Kidney (tissue), 13 donors: ENCODE measurements at regions not wholly inside any gene's neighbourhood (a gene's known extent, or its start where the extent isn't known, plus 50 kb on each side); places are given as distances from the start of the nearest gene placed in this dataset.

Experiments
- DNase-seq, 5 donors: peaks; one replicate each; pipeline ENCODE4 v3.0.0-alpha.2; 2013 to 2020
- FAIRE-seq: peaks from 2 replicates; lab custom pipeline; 2012; peaks lifted over from hg19 to GRCh38; lab: Jason Lieb, UNC
- H3K27ac ChIP-seq, 2 donors: one replicate each; pipeline ENCODE4 v1.7.0; 2013; ENCODE audit warnings: low read depth in 2 of 2, low read length in 2 of 2, inconsistent platforms in 1 of 2
- H3K27me3 ChIP-seq: one replicate; pipeline ENCODE4 v1.7.1; 2013; ENCODE audit warnings: low read length, inconsistent platforms; ENCODE audit not compliant: control insufficient read depth, insufficient read depth
- H3K36me3 ChIP-seq, 3 donors: one replicate each; pipeline versions ENCODE4 v1.7.0 to v1.7.1; 2013; ENCODE audit warnings: low read length in 3 of 3, control low read depth in 1 of 3, inconsistent platforms in 1 of 3; ENCODE audit not compliant: insufficient read depth in 3 of 3, control insufficient read depth in 2 of 3
- H3K4me1 ChIP-seq, 3 donors: one replicate each; pipeline versions ENCODE4 v1.7.0 to v1.7.1; 2013; ENCODE audit warnings: low read length in 3 of 3, inconsistent platforms in 1 of 3, low read depth in 1 of 3; ENCODE audit not compliant: control insufficient read depth in 2 of 3, insufficient read depth in 2 of 3
- H3K4me3 ChIP-seq, 3 donors: one replicate each; pipeline versions ENCODE4 v1.7.0 to v1.8.1; 2013; ENCODE audit warnings: low read length in 3 of 3, control low read depth in 1 of 3, inconsistent platforms in 1 of 3
- H3K9ac ChIP-seq, 3 donors: one replicate each; pipeline versions ENCODE4 v1.7.0 to v1.7.1; 2013; ENCODE audit warnings: low read length in 3 of 3, control low read depth in 1 of 3, inconsistent platforms in 1 of 3
- H3K9me3 ChIP-seq, 3 donors: one replicate each; pipeline versions ENCODE4 v1.7.0 to v1.7.1; 2013; ENCODE audit warnings: low read length in 3 of 3, control low read depth in 1 of 3, inconsistent platforms in 1 of 3; ENCODE audit not compliant: control insufficient read depth in 2 of 3, insufficient read depth in 1 of 3
- intact Hi-C: fragments of 100-400 bp; cut with DNase I; formaldehyde crosslinking; loops from one replicate; pipeline ENCODE4 v1.11.1; 2022
- TF ChIP-seq, protein P1 (sequence below): IDR thresholded peaks from 3 replicates; pipeline ENCODE4 v1.5.1; 2012; ENCODE audit warnings: mild to moderate bottlenecking, moderate library complexity, borderline replicate concordance; ENCODE audit not compliant: insufficient read depth; ENCODE audit errors: extremely low read depth
- donor health status: control.
- donor health status: control.
- donor health status: control.
- donor health status: control.
- donor health status: control.
- donor health status: DM: yes; HTN: yes; CAD: no.
- donor health status: Normal renal cell carcinoma (clear cell type).

DNA sequence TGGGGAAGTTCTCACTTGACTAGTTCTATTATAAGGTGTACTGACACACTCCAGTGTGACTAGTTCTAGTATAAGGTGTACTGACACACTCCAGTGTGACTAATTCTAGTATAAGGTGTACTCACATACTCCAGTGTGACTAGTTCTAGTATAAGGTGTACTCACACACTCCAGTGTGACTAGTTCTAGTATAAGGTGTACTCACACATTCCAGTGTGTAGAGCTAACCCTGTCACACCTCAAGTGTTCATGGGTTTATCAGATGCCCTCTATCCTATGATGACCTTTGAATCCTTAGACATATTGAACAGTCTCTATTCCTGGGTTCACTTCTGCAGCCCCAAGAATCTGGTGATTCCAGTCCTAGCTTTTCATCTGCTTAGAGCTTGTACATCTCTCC lies 54.6 kb upstream of the MYO16 start:
- intact Hi-C loops = no loop called here
- Histone ChIP-seq H3K4me1 (no peaks in the 10 kb centered on the region), H3K27me3 (no peaks in the 10 kb centered on the region), H3K27ac (no peak overlapping the region), H3K4me3 (no peak overlapping the region), H3K9me3 (no peaks in the 10 kb centered on the region), H3K36me3 (no peaks in the 10 kb centered on the region), H3K9ac (no peak overlapping the region)
- DNase-seq (no peak), FAIRE-seq (no peak)
- TF ChIP-seq, protein P1, sequence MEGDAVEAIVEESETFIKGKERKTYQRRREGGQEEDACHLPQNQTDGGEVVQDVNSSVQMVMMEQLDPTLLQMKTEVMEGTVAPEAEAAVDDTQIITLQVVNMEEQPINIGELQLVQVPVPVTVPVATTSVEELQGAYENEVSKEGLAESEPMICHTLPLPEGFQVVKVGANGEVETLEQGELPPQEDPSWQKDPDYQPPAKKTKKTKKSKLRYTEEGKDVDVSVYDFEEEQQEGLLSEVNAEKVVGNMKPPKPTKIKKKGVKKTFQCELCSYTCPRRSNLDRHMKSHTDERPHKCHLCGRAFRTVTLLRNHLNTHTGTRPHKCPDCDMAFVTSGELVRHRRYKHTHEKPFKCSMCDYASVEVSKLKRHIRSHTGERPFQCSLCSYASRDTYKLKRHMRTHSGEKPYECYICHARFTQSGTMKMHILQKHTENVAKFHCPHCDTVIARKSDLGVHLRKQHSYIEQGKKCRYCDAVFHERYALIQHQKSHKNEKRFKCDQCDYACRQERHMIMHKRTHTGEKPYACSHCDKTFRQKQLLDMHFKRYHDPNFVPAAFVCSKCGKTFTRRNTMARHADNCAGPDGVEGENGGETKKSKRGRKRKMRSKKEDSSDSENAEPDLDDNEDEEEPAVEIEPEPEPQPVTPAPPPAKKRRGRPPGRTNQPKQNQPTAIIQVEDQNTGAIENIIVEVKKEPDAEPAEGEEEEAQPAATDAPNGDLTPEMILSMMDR = no peak

DNA sequence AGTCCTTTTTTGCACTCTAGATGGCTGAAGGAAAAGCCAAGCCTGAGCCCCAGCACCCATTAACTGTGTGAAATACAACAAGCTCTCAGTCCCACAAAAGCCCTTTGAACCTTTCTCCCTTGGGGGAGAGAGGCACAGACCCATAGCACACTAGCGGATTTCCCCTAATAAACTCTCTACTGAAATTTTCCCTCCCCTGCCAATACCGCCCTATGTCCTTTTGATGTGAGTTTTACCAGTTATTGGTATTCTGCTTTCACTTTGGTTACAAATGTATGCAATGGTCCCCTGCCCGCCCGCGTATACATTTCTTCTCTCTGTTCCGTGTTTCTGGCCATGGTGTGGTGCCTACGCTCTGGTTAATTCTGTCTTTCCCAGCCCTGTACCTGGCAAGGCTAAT lies 54.0 kb upstream of the MYO16 start:
- H3K27ac ChIP-seq = no peak overlapping the region
- no peaks in the 10 kb centered on the region for H3K36me3 ChIP-seq
- FAIRE-seq = no peak
- no peak for DNase-seq
- H3K4me3 ChIP-seq = no peak overlapping the region
- intact Hi-C loops = no loop called here
- H3K4me1 ChIP-seq = no peaks in the 10 kb centered on the region
- H3K9ac ChIP-seq = no peak overlapping the region
- no peaks in the 10 kb centered on the region for H3K9me3 ChIP-seq
- TF ChIP-seq, protein P1 = no peak
- no peaks in the 10 kb centered on the region for H3K27me3 ChIP-seq
